GM19238 (cell line): ENCODE measurements at regions not wholly inside any gene's neighbourhood (a gene's known extent, or its start where the extent isn't known, plus 50 kb on each side); places are given as distances from the start of the nearest gene placed in this dataset.
"Not testable (repeated sequence)": the region's sequence is repeated elsewhere in the genome, so short reads cannot be mapped to it uniquely, and the experiment has no call there.

Experiments used
- DNase-seq: peaks from one replicate; pipeline ENCODE4 v3.0.0; 2011; ENCODE audit warnings: low spot score; ENCODE audit not compliant: insufficient read length

- DNase-seq: no peak
Measured at GRCh38 chr22:17318817-17319216, 50.4 kb upstream of the CECR2 start.

GRCh38 chr22:17315310-17315709 lies 54.0 kb upstream of the CECR2 start:
- no peak for DNase-seq

- DNase-seq: no peak
Measured at GRCh38 chr22:17314487-17314886, 54.8 kb upstream of the CECR2 start.

GRCh38 chr22:17313626-17314025 lies 55.6 kb upstream of the CECR2 start:
- DNase-seq: no peak

GRCh38 chr22:17307566-17307965 lies 61.7 kb upstream of the CECR2 start:
- no peak for DNase-seq

GRCh38 chr22:17305076-17305475 lies 64.2 kb upstream of the CECR2 start:
- no peak for DNase-seq

- DNase-seq: peak; percentile 21
Measured at GRCh38 chr22:17303840-17304779, 65.2 kb upstream of the CECR2 start.

GRCh38 chr22:17303441-17303839 lies 65.8 kb upstream of the CECR2 start:
- no peak for DNase-seq

GRCh38 chr22:17302616-17303015 lies 66.6 kb upstream of the CECR2 start:
- no peak for DNase-seq

- no peak for DNase-seq
Measured at GRCh38 chr22:17300926-17301325, 68.3 kb upstream of the CECR2 start.

GRCh38 chr22:17298805-17299502 lies 70.3 kb upstream of the CECR2 start:
- not testable (repeated sequence) for DNase-seq

GRCh38 chr22:17285656-17286055 lies 66.4 kb upstream of the ADA2 start:
- no peak for DNase-seq

GRCh38 chr22:17284888-17285287 lies 65.7 kb upstream of the ADA2 start:
- no peak for DNase-seq

- DNase-seq: no peak
Measured at GRCh38 chr22:17284466-17284865, 65.2 kb upstream of the ADA2 start.

GRCh38 chr22:17283865-17284264 lies 64.6 kb upstream of the ADA2 start:
- not testable (repeated sequence) for DNase-seq

GRCh38 chr22:17283423-17283822 lies 64.2 kb upstream of the ADA2 start:
- no peak for DNase-seq

GRCh38 chr22:17281440-17281841 lies 62.2 kb upstream of the ADA2 start:
- no peak for DNase-seq

GRCh38 chr22:17281026-17281425 lies 61.8 kb upstream of the ADA2 start:
- no peak for DNase-seq

- DNase-seq: no peak
Measured at GRCh38 chr22:17272511-17272991, 53.3 kb upstream of the ADA2 start.

GRCh38 chr22:17271711-17272451 lies 52.6 kb upstream of the ADA2 start:
- no peak for DNase-seq

GRCh38 chr22:17269607-17270261 lies 50.5 kb upstream of the ADA2 start:
- DNase-seq: no peak
